GM06990 (cell line): ENCODE measurements at regions not wholly inside any gene's neighbourhood (a gene's known extent, or its start where the extent isn't known, plus 50 kb on each side); places are given as distances from the start of the nearest gene placed in this dataset.

Experiments used
- DNase-seq: peaks from one replicate; pipeline ENCODE4 v3.0.0-alpha.2; 2011; ENCODE audit not compliant: insufficient read length; ENCODE audit errors: extremely low read depth
- H3K27me3 ChIP-seq: replicated peaks from 2 replicates; pipeline ENCODE4 v1.6.0; 2011; ENCODE audit warnings: low read length; ENCODE audit not compliant: control insufficient read depth, insufficient read depth
- H3K36me3 ChIP-seq: 2 replicates; pipeline ENCODE4 v1.5.1; 2011; ENCODE audit warnings: low read length; ENCODE audit not compliant: control insufficient read depth, insufficient read depth
- H3K4me3 ChIP-seq: replicated peaks from 2 replicates; pipeline ENCODE4 v1.5.1; 2011; ENCODE audit warnings: low read depth, mild to moderate bottlenecking, control low read depth, low read length
- CTCF ChIP-seq: IDR thresholded peaks from 2 replicates; pipeline ENCODE4 v1.5.1; 2011; ENCODE audit warnings: low read length, control low read depth, mild to moderate bottlenecking, inconsistent platforms; ENCODE audit not compliant: insufficient read depth, poor library complexity, severe bottlenecking

GRCh38 chr2:236720974-236721540 is 151.4 kb downstream of the ACKR3 start:
- no peak overlapping the region for H3K4me3 ChIP-seq
- H3K27me3 ChIP-seq = peaks cover 3% of the 10 kb centered on the region
- no peak for TF ChIP-seq CTCF
- no peaks in the 10 kb centered on the region for H3K36me3 ChIP-seq
- DNase-seq = no peak

- no peak for DNase-seq
- Histone ChIP-seq H3K4me3 (no peak overlapping the region), H3K27me3 (peaks cover 1% of the 10 kb centered on the region), H3K36me3 (no peaks in the 10 kb centered on the region)
- no peak for TF ChIP-seq CTCF
These were observed 154.6 kb downstream of the ACKR3 start for GRCh38 chr2:236724200-236724599.

- H3K36me3 ChIP-seq = no peaks in the 10 kb centered on the region
- no peak for DNase-seq
- TF ChIP-seq CTCF = no peak
- H3K27me3 ChIP-seq = peaks cover 1% of the 10 kb centered on the region
- no peak overlapping the region for H3K4me3 ChIP-seq
These were observed 157.3 kb downstream of the ACKR3 start for GRCh38 chr2:236726701-236727450.

- DNase-seq = no peak
These were observed 159.5 kb downstream of the ACKR3 start for GRCh38 chr2:236728916-236729670.

GRCh38 chr2:236730393-236730792 is 160.8 kb downstream of the ACKR3 start:
- TF ChIP-seq CTCF = no peak
- no peak overlapping the region for H3K4me3 ChIP-seq
- no peak for DNase-seq
- H3K27me3 ChIP-seq = no peaks in the 10 kb centered on the region; the same call in 1 of the 2 replicates
- no peaks in the 10 kb centered on the region for H3K36me3 ChIP-seq

More at GRCh38 chr2:236728916-236729670, 159.5 kb downstream of the ACKR3 start:
- no peaks in the 10 kb centered on the region for H3K36me3 ChIP-seq
- no peak for TF ChIP-seq CTCF
- no peak overlapping the region for H3K4me3 ChIP-seq
- peaks cover 1% of the 10 kb centered on the region for H3K27me3 ChIP-seq
